ENCODE measurements at regions not wholly inside any gene's neighbourhood (a gene's known extent, or its start where the extent isn't known, plus 50 kb on each side); places are given as distances from the start of the nearest gene placed in this dataset.

GRCh38 chrX:6371353-6371752, 142.7 kb upstream of the NLGN4X start:
- no peak overlapping the region for H3K4me3 ChIP-seq (ENCODE audit: low read length)
- H3K27ac Mint-ChIP-seq: no peak overlapping the region
- 80 to 92% methylated on average over 1 to 3 of the region's 3 CpGs for WGBS, 2 experiments (ENCODE audit: insufficient coverage in 1 of 2, insufficient read length in 1 of 2)
- no peak overlapping the region for H3K9ac ChIP-seq (ENCODE audit: extremely low read depth, low read length, poor library complexity, severe bottlenecking)
- H3K36me3 Mint-ChIP-seq (ENCODE audit: low read depth): peaks cover 9% of the 10 kb centered on the region
- no peak overlapping the region for H3K4me3 Mint-ChIP-seq
- TF ChIP-seq CTCF (conservative IDR thresholded peaks at IDR 0.05): peak; percentile 41
- no peaks in the 10 kb centered on the region for H3K9me3 ChIP-seq (ENCODE audit: control insufficient read depth, low read length)
- H3K4me1 Mint-ChIP-seq: peaks cover 23% of the 10 kb centered on the region
- H3K27ac ChIP-seq (ENCODE audit: low read depth, low read length): no peak overlapping the region
- no peaks in the 10 kb centered on the region for H3K36me3 ChIP-seq (ENCODE audit: control insufficient read depth, insufficient read depth, low read length)
- no peaks in the 10 kb centered on the region for H3K27me3 ChIP-seq (ENCODE audit: control insufficient read depth, insufficient read depth, low read length, poor library complexity, severe bottlenecking)
- H3K9me3 Mint-ChIP-seq: peaks cover 29% of the 10 kb centered on the region
- no peaks in the 10 kb centered on the region for H3K27me3 Mint-ChIP-seq (ENCODE audit: insufficient read depth)
- no peak for DNase-seq
- no peaks in the 10 kb centered on the region for H3K4me1 ChIP-seq (ENCODE audit: control insufficient read depth, insufficient read depth, low read length)

DNA sequence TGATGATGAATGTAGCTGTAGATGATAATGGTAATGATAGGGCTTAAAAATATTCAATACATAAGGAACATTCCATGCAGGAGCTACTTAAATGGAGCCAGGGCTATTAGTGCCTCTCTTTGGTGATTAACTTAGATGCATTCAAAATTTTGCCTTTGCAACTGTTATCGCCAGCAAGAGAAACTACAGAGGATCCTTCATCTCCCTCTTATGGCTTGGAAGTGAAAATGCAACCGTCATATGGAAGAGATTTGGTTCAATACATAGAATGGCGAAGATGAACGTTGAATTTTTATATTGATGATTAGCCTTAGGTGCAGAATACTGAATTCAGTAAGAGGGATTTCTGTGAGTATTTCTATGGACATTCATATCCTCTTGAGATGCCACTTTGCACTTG, 134.5 kb upstream of the NLGN4X start:
- Histone ChIP-seq H3K27me3 (ENCODE audit: control insufficient read depth, insufficient read depth, low read length, poor library complexity, severe bottlenecking) (no peaks in the 10 kb centered on the region), H3K27ac (ENCODE audit: low read depth, low read length) (no peak overlapping the region), H3K9me3 (ENCODE audit: control insufficient read depth, low read length) (no peaks in the 10 kb centered on the region), H3K4me3 (ENCODE audit: low read length) (no peak overlapping the region), H3K9ac (ENCODE audit: extremely low read depth, low read length, poor library complexity, severe bottlenecking) (no peak overlapping the region), H3K4me1 (ENCODE audit: control insufficient read depth, insufficient read depth, low read length) (no peaks in the 10 kb centered on the region), H3K36me3 (ENCODE audit: control insufficient read depth, insufficient read depth, low read length) (no peaks in the 10 kb centered on the region)
- no peak for DNase-seq
- peak; percentile 78 for TF ChIP-seq CTCF (conservative IDR thresholded peaks at IDR 0.05)
- 54 to 83% methylated on average over 2 to 4 of the region's 4 CpGs for WGBS, 2 experiments (ENCODE audit: insufficient coverage in 1 of 2, insufficient read length in 1 of 2)
- H3K27ac Mint-ChIP-seq: no peak overlapping the region
- H3K4me3 Mint-ChIP-seq: no peak overlapping the region
- peaks cover 7% of the 10 kb centered on the region for H3K4me1 Mint-ChIP-seq
- H3K9me3 Mint-ChIP-seq: peaks cover 9% of the 10 kb centered on the region
- no peaks in the 10 kb centered on the region for H3K27me3 Mint-ChIP-seq (ENCODE audit: insufficient read depth)
- no peaks in the 10 kb centered on the region for H3K36me3 Mint-ChIP-seq (ENCODE audit: low read depth)

DNA sequence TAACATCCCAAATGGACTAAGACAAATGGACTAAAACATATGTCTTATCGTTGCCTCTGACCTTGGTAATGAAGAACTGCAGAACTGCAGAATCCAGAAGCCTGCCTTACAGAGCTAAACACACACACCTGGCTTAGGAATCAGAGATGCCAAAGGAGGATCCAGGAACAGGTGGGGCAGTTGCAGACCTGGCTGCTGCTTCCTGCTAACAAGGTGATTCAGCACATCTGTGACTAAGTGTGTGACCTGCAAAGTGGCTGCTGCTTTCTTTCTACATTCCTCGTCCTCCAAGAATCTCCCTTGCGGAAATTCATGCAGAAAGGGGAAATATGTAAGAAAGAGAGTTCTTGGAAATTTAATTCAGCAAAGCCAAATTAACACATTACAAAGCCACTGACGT, 96.8 kb upstream of the NLGN4X start:
- peaks cover 13% of the 10 kb centered on the region for H3K9me3 Mint-ChIP-seq
- no peaks in the 10 kb centered on the region for H3K36me3 Mint-ChIP-seq (ENCODE audit: low read depth)
- Histone ChIP-seq H3K36me3 (ENCODE audit: control insufficient read depth, insufficient read depth, low read length) (no peaks in the 10 kb centered on the region), H3K27me3 (ENCODE audit: control insufficient read depth, insufficient read depth, low read length, poor library complexity, severe bottlenecking) (no peaks in the 10 kb centered on the region), H3K9ac (ENCODE audit: extremely low read depth, low read length, poor library complexity, severe bottlenecking) (no peak overlapping the region), H3K9me3 (ENCODE audit: control insufficient read depth, low read length) (no peaks in the 10 kb centered on the region), H3K4me3 (ENCODE audit: low read length) (no peak overlapping the region), H3K27ac (ENCODE audit: low read depth, low read length) (no peak overlapping the region), H3K4me1 (ENCODE audit: control insufficient read depth, insufficient read depth, low read length) (no peaks in the 10 kb centered on the region)
- TF ChIP-seq CTCF (conservative IDR thresholded peaks at IDR 0.05): no peak
- H3K27me3 Mint-ChIP-seq (ENCODE audit: insufficient read depth): no peaks in the 10 kb centered on the region
- 92% methylated on average over 3 of the region's 4 CpGs; no CpG with 5 or more reads in 1 of the 2 experiments for WGBS, 2 experiments (ENCODE audit: insufficient coverage in 1 of 2, insufficient read length in 1 of 2)
- no peak overlapping the region for H3K4me3 Mint-ChIP-seq
- H3K4me1 Mint-ChIP-seq: peaks cover 3% of the 10 kb centered on the region
- DNase-seq: peak; percentile 55
- H3K27ac Mint-ChIP-seq: no peak overlapping the region

Measured in endodermal cell (in vitro differentiated cells).